ENCODE measurements at regions not wholly inside any gene's neighbourhood (a gene's known extent, or its start where the extent isn't known, plus 50 kb on each side); places are given as distances from the start of the nearest gene placed in this dataset.

GRCh38 chr1:181936269-181936668 is 125.2 kb downstream of the ZNF648 start:
- ChIA-PET CTCF (interaction anchor here (0.9 kb wide), 1 partner anchor 15 kb away, joined by 4 read pairs; no protein-coding TSS in a partner anchor), POLR2A (no interaction called here)
- TF ChIP-seq, protein P1, sequence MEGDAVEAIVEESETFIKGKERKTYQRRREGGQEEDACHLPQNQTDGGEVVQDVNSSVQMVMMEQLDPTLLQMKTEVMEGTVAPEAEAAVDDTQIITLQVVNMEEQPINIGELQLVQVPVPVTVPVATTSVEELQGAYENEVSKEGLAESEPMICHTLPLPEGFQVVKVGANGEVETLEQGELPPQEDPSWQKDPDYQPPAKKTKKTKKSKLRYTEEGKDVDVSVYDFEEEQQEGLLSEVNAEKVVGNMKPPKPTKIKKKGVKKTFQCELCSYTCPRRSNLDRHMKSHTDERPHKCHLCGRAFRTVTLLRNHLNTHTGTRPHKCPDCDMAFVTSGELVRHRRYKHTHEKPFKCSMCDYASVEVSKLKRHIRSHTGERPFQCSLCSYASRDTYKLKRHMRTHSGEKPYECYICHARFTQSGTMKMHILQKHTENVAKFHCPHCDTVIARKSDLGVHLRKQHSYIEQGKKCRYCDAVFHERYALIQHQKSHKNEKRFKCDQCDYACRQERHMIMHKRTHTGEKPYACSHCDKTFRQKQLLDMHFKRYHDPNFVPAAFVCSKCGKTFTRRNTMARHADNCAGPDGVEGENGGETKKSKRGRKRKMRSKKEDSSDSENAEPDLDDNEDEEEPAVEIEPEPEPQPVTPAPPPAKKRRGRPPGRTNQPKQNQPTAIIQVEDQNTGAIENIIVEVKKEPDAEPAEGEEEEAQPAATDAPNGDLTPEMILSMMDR (IDR thresholded peaks at IDR 0.05), result no peak
- no peak overlapping the region for H3K4me3 ChIP-seq (ENCODE audit: low read length)
- Mint-ChIP-seq H3K27me3 (peaks cover 4% of the 10 kb centered on the region), H3K4me1 (ENCODE audit: low read depth) (no peaks in the 10 kb centered on the region), H3K36me3 (ENCODE audit: low read depth) (no peaks in the 10 kb centered on the region), H3K4me3 (no peak overlapping the region), H3K27ac (no peak overlapping the region), H3K9me3 (no peaks in the 10 kb centered on the region)
- ATAC-seq (ENCODE audit: poor library complexity), result no peak
- no peaks in the 10 kb centered on the region for H3K36me3 ChIP-seq (ENCODE audit: insufficient read depth, low read length)
- H3K4me1 ChIP-seq (ENCODE audit: insufficient read depth, low read length), result no peaks in the 10 kb centered on the region
- intact Hi-C loops (cut with DNase I, micrococcal nuclease), result no loop called here
- no peak overlapping the region for H3K27ac ChIP-seq (ENCODE audit: low read depth in 1 of 2, low read length in 2 of 2)
- no peaks in the 10 kb centered on the region for H3K9me3 ChIP-seq (ENCODE audit: control insufficient read depth in 1 of 2, insufficient read depth in 1 of 2, low read length in 2 of 2)
- DNase-seq, result no peak
- peaks cover 0 to 3% of the 10 kb centered on the region in 2 experiments for H3K27me3 ChIP-seq (ENCODE audit: control insufficient read depth in 1 of 2, insufficient read depth in 2 of 2, low read length in 2 of 2)

- no peak overlapping the region for H3K4me3 ChIP-seq (ENCODE audit: low read length)
- H3K4me1 Mint-ChIP-seq (ENCODE audit: low read depth), result no peaks in the 10 kb centered on the region
- no peaks in the 10 kb centered on the region for H3K9me3 ChIP-seq (ENCODE audit: control insufficient read depth in 1 of 2, insufficient read depth in 1 of 2, low read length in 2 of 2)
- H3K36me3 Mint-ChIP-seq (ENCODE audit: low read depth), result no peaks in the 10 kb centered on the region
- intact Hi-C loops (cut with DNase I, micrococcal nuclease), result no loop called here
- CTCF ChIA-PET, result no interaction called here
- ATAC-seq (ENCODE audit: poor library complexity) (no peak), DNase-seq (no peak)
- H3K27me3 ChIP-seq (ENCODE audit: control insufficient read depth in 1 of 2, insufficient read depth in 2 of 2, low read length in 2 of 2), result no peaks in the 10 kb centered on the region
- H3K9me3 Mint-ChIP-seq, result no peaks in the 10 kb centered on the region
- no peak overlapping the region for H3K27ac ChIP-seq (ENCODE audit: low read depth in 1 of 2, low read length in 2 of 2)
- peaks cover 17% of the 10 kb centered on the region for H3K27me3 Mint-ChIP-seq
- TF ChIP-seq, protein P1 (IDR thresholded peaks at IDR 0.05), result no peak
- H3K27ac Mint-ChIP-seq, result no peak overlapping the region
- no peaks in the 10 kb centered on the region for H3K36me3 ChIP-seq (ENCODE audit: insufficient read depth, low read length)
- H3K4me3 Mint-ChIP-seq, result no peak overlapping the region
- POLR2A ChIA-PET, result no interaction called here
- H3K4me1 ChIP-seq (ENCODE audit: insufficient read depth, low read length), result no peaks in the 10 kb centered on the region
Observed at GRCh38 chr1:181931873-181932272, 129.6 kb downstream of the ZNF648 start.

- Mint-ChIP-seq H3K4me3 (no peak overlapping the region), H3K27me3 (peaks cover 17% of the 10 kb centered on the region), H3K9me3 (no peaks in the 10 kb centered on the region), H3K27ac (no peak overlapping the region), H3K4me1 (ENCODE audit: low read depth) (no peaks in the 10 kb centered on the region), H3K36me3 (ENCODE audit: low read depth) (no peaks in the 10 kb centered on the region)
- no peak for DNase-seq
- no peaks in the 10 kb centered on the region for H3K27me3 ChIP-seq (ENCODE audit: control insufficient read depth in 1 of 2, insufficient read depth in 2 of 2, low read length in 2 of 2)
- TF ChIP-seq, protein P1 (IDR thresholded peaks at IDR 0.05), result no peak
- no peak overlapping the region for H3K4me3 ChIP-seq (ENCODE audit: low read length)
- no peaks in the 10 kb centered on the region for H3K9me3 ChIP-seq (ENCODE audit: control insufficient read depth in 1 of 2, insufficient read depth in 1 of 2, low read length in 2 of 2)
- POLR2A ChIA-PET, result no interaction called here
- H3K27ac ChIP-seq (ENCODE audit: low read depth in 1 of 2, low read length in 2 of 2), result no peak overlapping the region
- CTCF ChIA-PET, result no interaction called here
- no peaks in the 10 kb centered on the region for H3K4me1 ChIP-seq (ENCODE audit: insufficient read depth, low read length)
- intact Hi-C loops (cut with DNase I, micrococcal nuclease), result no loop called here
- no peak for ATAC-seq (ENCODE audit: poor library complexity)
- H3K36me3 ChIP-seq (ENCODE audit: insufficient read depth, low read length), result no peaks in the 10 kb centered on the region
Observed at GRCh38 chr1:181930187-181930586, 131.3 kb downstream of the ZNF648 start.
